PC-9 (cell line): ENCODE measurements at regions not wholly inside any gene's neighbourhood (a gene's known extent, or its start where the extent isn't known, plus 50 kb on each side); places are given as distances from the start of the nearest gene placed in this dataset.

Experiments used
- BruUV-seq: library from RNA; stranded (reverse); fragments of 400-500 nt; replicated peaks from 2 replicates; lab custom pipeline; 2021; lab: Mats Ljungman, UMichigan
- CTCF ChIA-PET: fragments of 300-600 bp; sonication (Branson Sonifier 250); formaldehyde crosslinking; loops from one replicate; lab custom pipeline; 2022; ENCODE audit warnings: antibody characterized with exemption; lab: Charles Lee
- POLR2A ChIA-PET: fragments of 300-600 bp; sonication (Branson Sonifier 250); formaldehyde crosslinking; loops from one replicate; lab custom pipeline; 2022; ENCODE audit warnings: antibody characterized with exemption; ENCODE audit not compliant: unreplicated experiment; lab: Charles Lee
- DNase-seq, 2 experiments: peaks; one replicate each; pipeline versions ENCODE4 v3.0.0 to v3.0.0-alpha.2; 2015 to 2022; ENCODE audit warnings: mixed read lengths in 1 of 2
- H2AFZ ChIP-seq: fragments of 200-600 bp; sonication (generic); 2 replicates; pipeline ENCODE4 v1.8.1; 2017; ENCODE audit warnings: antibody characterized with exemption
- H3F3A ChIP-seq: fragments of 200-600 bp; sonication (generic); 2 replicates; pipeline ENCODE4 v1.8.1; 2017; ENCODE audit warnings: antibody characterized with exemption, mild to moderate bottlenecking, low read depth; ENCODE audit not compliant: insufficient read depth
- H3K27ac ChIP-seq: fragments of 200-600 bp; sonication (generic); 2 replicates; pipeline ENCODE4 v1.6.1; 2016; ENCODE audit warnings: mixed run types
- H3K27me3 ChIP-seq: fragments of 200-600 bp; sonication (generic); 2 replicates; pipeline ENCODE4 v1.6.1; 2016; ENCODE audit warnings: low read depth, mixed run types; ENCODE audit not compliant: insufficient read depth
- H3K36me3 ChIP-seq: fragments of 200-600 bp; sonication (generic); 2 replicates; pipeline ENCODE4 v1.6.1; 2016; ENCODE audit warnings: low read depth, mixed run types
- H3K4me1 ChIP-seq: fragments of 200-600 bp; sonication (generic); replicated peaks from 2 replicates; pipeline ENCODE4 v1.6.1; 2016; ENCODE audit warnings: mixed run types; ENCODE audit not compliant: insufficient read depth
- H3K4me2 ChIP-seq: fragments of 200-600 bp; sonication (generic); 2 replicates; pipeline ENCODE4 v1.6.1; 2017; ENCODE audit warnings: mixed run types
- H3K4me3 ChIP-seq: fragments of 200-600 bp; sonication (generic); 2 replicates; pipeline ENCODE4 v1.6.1; 2016; ENCODE audit warnings: mixed run types
- H3K79me2 ChIP-seq: fragments of 200-600 bp; sonication (generic); 2 replicates; pipeline ENCODE4 v1.6.1; 2017; ENCODE audit warnings: low read depth, mixed run types
- H3K9me2 ChIP-seq: fragments of 200-600 bp; sonication (generic); 2 replicates; pipeline ENCODE4 v1.8.1; 2017; ENCODE audit warnings: mild to moderate bottlenecking; ENCODE audit not compliant: insufficient read depth
- H3K9me3 ChIP-seq: fragments of 200-600 bp; sonication (generic); 2 replicates; pipeline ENCODE4 v1.8.1; 2016; ENCODE audit warnings: low read depth; ENCODE audit not compliant: insufficient read depth
- H4K20me1 ChIP-seq: fragments of 200-600 bp; sonication (generic); 2 replicates; pipeline ENCODE4 v1.8.1; 2017; ENCODE audit not compliant: insufficient read depth
- CTCF ChIP-seq: fragments of 200-600 bp; sonication (generic); conservative IDR thresholded peaks from 2 replicates; pipeline ENCODE4 v1.6.1; 2017; ENCODE audit warnings: mixed run types, antibody characterized with exemption, mild to moderate bottlenecking, moderate library complexity
- EZH2 ChIP-seq: fragments of 200-600 bp; sonication (generic); IDR thresholded peaks from 2 replicates; pipeline ENCODE4 v1.8.0; 2017; ENCODE audit warnings: antibody characterized with exemption, low read depth
- intact Hi-C: fragments of 100-400 bp; cut with micrococcal nuclease; formaldehyde crosslinking; loops from one replicate; pipeline ENCODE4 v1.10.0; 2022; ENCODE audit not compliant: unreplicated experiment

- no peaks in the 10 kb centered on the region for H3K4me1 ChIP-seq
- H3K4me2 ChIP-seq, result no peak overlapping the region
Observed at GRCh38 chr18:52131845-52132244, 208.2 kb upstream of the DCC start.

DNA sequence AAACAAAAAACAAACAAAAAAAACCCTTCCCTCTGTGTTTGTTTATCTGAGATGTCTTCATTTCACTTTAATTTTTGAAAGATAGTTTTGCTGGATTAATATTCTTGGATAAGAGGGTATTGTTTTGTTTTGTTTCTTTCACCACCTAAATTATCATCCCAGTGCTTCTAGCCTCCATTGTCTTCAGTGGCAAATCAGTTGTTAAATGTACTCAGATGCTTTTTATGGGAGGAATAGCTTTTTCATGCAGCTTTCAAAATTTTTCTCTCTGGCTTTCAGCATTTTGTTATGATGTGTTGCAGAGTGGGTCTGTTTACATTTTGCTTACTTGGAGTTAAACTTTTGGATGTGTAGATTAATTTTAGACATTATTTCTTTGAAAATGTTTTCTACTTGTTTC is 203.5 kb upstream of the DCC start:
- H4K20me1 ChIP-seq, result no peaks in the 10 kb centered on the region
- ChIA-PET CTCF (no interaction called here), POLR2A (no interaction called here)
- 0 out of 2 replicates have a peak, but pooled peaks cover 3% of the 10 kb centered on the region for H3K9me3 ChIP-seq
- BruUV-seq, result no TSS peak
- DNase-seq, result no peak
- no peak overlapping the region for H3K27ac ChIP-seq
- H2AFZ ChIP-seq, result no peak overlapping the region
- intact Hi-C loops, result no loop called here
- H3K4me2 ChIP-seq, result no peak overlapping the region
- no peaks in the 10 kb centered on the region for H3K4me1 ChIP-seq
- no peaks in the 10 kb centered on the region for H3K27me3 ChIP-seq
- H3K79me2 ChIP-seq, result no peaks in the 10 kb centered on the region
- TF ChIP-seq EZH2 (no peak), CTCF (no peak)
- no peaks in the 10 kb centered on the region for H3F3A ChIP-seq
- H3K36me3 ChIP-seq, result no peaks in the 10 kb centered on the region
- no peak overlapping the region for H3K4me3 ChIP-seq
- H3K9me2 ChIP-seq, result no peaks in the 10 kb centered on the region

More at GRCh38 chr18:52131845-52132244, 208.2 kb upstream of the DCC start:
- TF ChIP-seq EZH2 (no peak), CTCF (no peak)
- H3K36me3 ChIP-seq, result no peaks in the 10 kb centered on the region
- intact Hi-C loops, result no loop called here
- no peaks in the 10 kb centered on the region for H3F3A ChIP-seq
- H4K20me1 ChIP-seq, result no peaks in the 10 kb centered on the region
- no peaks in the 10 kb centered on the region for H3K79me2 ChIP-seq
- no peaks in the 10 kb centered on the region for H3K27me3 ChIP-seq
- 0 out of 2 replicates have a peak, but pooled peaks cover 3% of the 10 kb centered on the region for H3K9me3 ChIP-seq
- no peak overlapping the region for H3K4me3 ChIP-seq
- POLR2A ChIA-PET, result interaction anchor here (0.5 kb wide), 1 partner anchor 54 kb away, joined by 5 read pairs; no protein-coding TSS in a partner anchor
- no TSS peak for BruUV-seq
- CTCF ChIA-PET, result no interaction called here
- no peak overlapping the region for H3K27ac ChIP-seq
- H2AFZ ChIP-seq, result no peak overlapping the region
- no peaks in the 10 kb centered on the region for H3K9me2 ChIP-seq
- no peak for DNase-seq

- Histone ChIP-seq H3K9me2 (no peaks in the 10 kb centered on the region), H3K9me3 (0 out of 2 replicates have a peak, but pooled peaks cover 3% of the 10 kb centered on the region), H3K4me1 (no peaks in the 10 kb centered on the region), H3K4me2 (no peak overlapping the region), H2AFZ (no peak overlapping the region), H3K36me3 (no peaks in the 10 kb centered on the region), H3K4me3 (no peak overlapping the region), H3K27ac (no peak overlapping the region), H3F3A (no peaks in the 10 kb centered on the region), H3K27me3 (no peaks in the 10 kb centered on the region), H4K20me1 (no peaks in the 10 kb centered on the region), H3K79me2 (no peaks in the 10 kb centered on the region)
- no peak for DNase-seq
- no peak for TF ChIP-seq EZH2
- no peak for TF ChIP-seq CTCF
- no TSS peak for BruUV-seq
- CTCF ChIA-PET, result no interaction called here
- intact Hi-C loops, result no loop called here
- POLR2A ChIA-PET, result no interaction called here
Observed at GRCh38 chr18:52140986-52141385, 199.0 kb upstream of the DCC start.
